ENCODE measurements at regions not wholly inside any gene's neighbourhood (a gene's known extent, or its start where the extent isn't known, plus 50 kb on each side); places are given as distances from the start of the nearest gene placed in this dataset.

GRCh38 chr12:60847281-60847680, 1251.5 kb downstream of the SLC16A7 start:
- no peak for DNase-seq (ENCODE audit: low spot score in 2 of 2)
- no peak overlapping the region for H3K4me3 ChIP-seq (ENCODE audit: low read depth, poor library complexity, severe bottlenecking)
- 79 to 80% methylated on average over 4 of the region's 4 CpGs for WGBS, 2 donors
- intact Hi-C loops (cut with DNase I; ENCODE audit: low total_unique reads) = no loop called here
- TF ChIP-seq POLR2A (IDR thresholded peaks at IDR 0.05) = no peak
- no peak for TF ChIP-seq CTCF (IDR thresholded peaks at IDR 0.05)

DNA sequence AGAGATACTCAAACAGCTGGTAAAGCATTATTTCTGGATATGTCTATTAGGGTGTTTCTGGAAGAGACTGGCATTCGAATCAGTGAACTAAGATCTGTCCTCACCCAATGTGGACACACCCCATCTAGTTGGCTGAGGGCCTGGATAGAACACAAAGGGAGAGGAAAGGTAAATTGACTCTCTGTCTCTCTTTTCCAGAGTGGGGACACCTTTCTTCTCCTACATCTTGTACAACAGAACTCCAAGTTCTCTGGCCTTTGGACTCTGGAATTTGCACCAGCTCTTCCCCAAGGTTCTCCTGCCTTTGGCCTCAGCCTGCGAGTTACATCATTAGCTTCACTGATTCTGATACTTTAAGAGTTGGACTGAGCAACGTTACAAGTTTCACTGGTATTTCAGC, 1253.9 kb downstream of the SLC16A7 start:
- TF ChIP-seq POLR2A (IDR thresholded peaks at IDR 0.05) = no peak
- TF ChIP-seq CTCF (IDR thresholded peaks at IDR 0.05) = no peak
- intact Hi-C loops (cut with DNase I; ENCODE audit: low total_unique reads) = no loop called here
- WGBS, 2 donors = 42 to 52% methylated on average over 3 of the region's 3 CpGs
- H3K4me3 ChIP-seq (ENCODE audit: low read depth, poor library complexity, severe bottlenecking) = no peak overlapping the region
- no peak for DNase-seq (ENCODE audit: low spot score in 2 of 2)

GRCh38 chr12:60853407-60853806, 1257.6 kb downstream of the SLC16A7 start:
- 45 to 57% methylated on average over 2 of the region's 2 CpGs for WGBS, 2 donors
- no peak overlapping the region for H3K4me3 ChIP-seq (ENCODE audit: low read depth, poor library complexity, severe bottlenecking)
- DNase-seq (ENCODE audit: low spot score in 2 of 2) = no peak
- intact Hi-C loops (cut with DNase I; ENCODE audit: low total_unique reads) = no loop called here
- TF ChIP-seq CTCF (IDR thresholded peaks at IDR 0.05) (no peak), POLR2A (IDR thresholded peaks at IDR 0.05) (no peak)

DNA sequence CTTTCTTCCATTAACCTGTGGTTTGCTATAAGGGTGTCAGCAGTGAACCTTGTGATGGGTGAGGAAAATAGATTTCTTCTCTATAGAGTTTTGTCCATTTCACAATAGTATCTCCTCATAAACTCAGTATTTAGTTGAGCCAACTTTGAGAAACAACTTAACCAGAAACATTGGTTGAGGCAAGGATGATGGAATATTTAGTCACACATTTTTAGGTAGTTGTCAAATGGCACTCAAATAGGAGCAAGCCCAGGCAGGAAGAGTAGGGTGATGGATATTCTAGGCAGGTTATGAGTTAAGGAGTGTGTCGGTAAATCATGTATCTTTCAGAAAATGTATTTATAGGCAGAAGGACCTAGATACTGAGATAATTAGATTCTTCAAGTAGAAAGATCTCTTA, 1267.6 kb downstream of the SLC16A7 start:
- TF ChIP-seq POLR2A (IDR thresholded peaks at IDR 0.05) (no peak), CTCF (IDR thresholded peaks at IDR 0.05) (no peak)

GRCh38 chr12:60872219-60872618, 1276.4 kb downstream of the SLC16A7 start:
- H3K4me3 ChIP-seq (ENCODE audit: low read depth, poor library complexity, severe bottlenecking) = no peak overlapping the region
- whole genome bisulfite sequencing, 2 donors = 67 to 69% methylated on average over 7 of the region's 7 CpGs
- DNase-seq (ENCODE audit: low spot score in 2 of 2) = no peak
- no peak for TF ChIP-seq POLR2A (IDR thresholded peaks at IDR 0.05)
- no peak for TF ChIP-seq CTCF (IDR thresholded peaks at IDR 0.05)
- intact Hi-C loops (cut with DNase I; ENCODE audit: low total_unique reads) = no loop called here

More for the DNA sequence above, 1267.6 kb downstream of the SLC16A7 start:
- no peak overlapping the region for H3K4me3 ChIP-seq (ENCODE audit: low read depth, poor library complexity, severe bottlenecking)
- 66 to 71% methylated on average over 1 of the region's 1 CpG for WGBS, 2 donors
- no peak for DNase-seq (ENCODE audit: low spot score in 2 of 2)
- intact Hi-C loops (cut with DNase I; ENCODE audit: low total_unique reads) = no loop called here
